Stimulated activated CD4-positive, alpha-beta T cell treated with anti-CD3 and anti-CD28 coated beads, Interleukin-4, amount 100 ng/mL, for 48 hours (primary cell): ENCODE measurements at regions not wholly inside any gene's neighbourhood (a gene's known extent, or its start where the extent isn't known, plus 50 kb on each side); places are given as distances from the start of the nearest gene placed in this dataset.
"Not testable (repeated sequence)": the region's sequence is repeated elsewhere in the genome, so short reads cannot be mapped to it uniquely, and the experiment has no call there.

ENCODE experiments used
- DNase-seq, 2 donors: peaks; one replicate each; pipeline ENCODE4 v3.0.0-alpha.2; 2020; ENCODE audit warnings: low read depth in 2 of 2

DNA sequence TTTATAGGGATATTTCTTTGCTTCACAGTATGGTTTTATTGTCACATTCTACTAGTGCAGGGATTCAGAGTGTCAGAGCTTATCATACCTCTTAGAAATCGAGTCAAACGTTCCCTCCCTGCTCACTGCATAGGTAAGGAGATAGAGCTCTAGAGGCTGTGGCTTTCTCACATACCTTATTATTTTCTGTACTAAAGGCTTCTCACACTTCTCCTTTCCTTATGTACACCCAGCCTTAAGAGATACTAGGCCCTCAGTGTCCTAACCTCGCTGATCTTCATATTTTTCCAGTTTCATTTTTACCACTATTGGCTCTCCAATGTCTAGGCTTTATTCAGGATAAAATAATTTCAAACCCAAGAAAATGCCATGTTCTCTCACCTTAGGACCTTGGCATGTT, 297.3 kb upstream of the RIOK2 start:
- DNase-seq = no peak

DNA sequence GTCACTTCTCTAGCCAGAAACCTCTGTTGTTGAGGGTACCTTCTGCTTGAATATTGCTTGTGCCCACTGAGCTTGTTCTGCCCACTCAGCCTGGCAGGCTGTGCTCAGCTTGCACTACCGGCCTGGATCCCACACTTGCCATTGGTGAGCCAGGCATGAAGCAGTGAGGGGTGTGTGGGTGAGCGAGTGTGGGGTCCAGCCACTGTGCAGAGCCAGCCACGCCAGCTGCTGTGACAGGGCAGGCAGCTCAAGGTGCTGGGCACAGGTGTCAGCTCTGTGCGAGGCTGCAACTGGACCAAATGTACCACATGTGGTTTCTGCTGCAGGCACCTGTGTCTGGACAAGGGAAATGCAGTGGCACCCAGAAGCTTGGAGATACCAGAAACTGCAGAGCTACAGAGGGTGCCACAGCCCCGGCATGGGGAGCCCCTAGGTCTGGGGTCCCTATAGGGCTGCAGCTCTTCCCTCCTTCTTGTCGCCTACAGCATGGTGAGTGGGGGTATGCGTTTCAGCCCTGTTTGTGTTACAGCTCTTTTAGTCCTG, 305.1 kb upstream of the RIOK2 start:
- DNase-seq = no peak

DNA sequence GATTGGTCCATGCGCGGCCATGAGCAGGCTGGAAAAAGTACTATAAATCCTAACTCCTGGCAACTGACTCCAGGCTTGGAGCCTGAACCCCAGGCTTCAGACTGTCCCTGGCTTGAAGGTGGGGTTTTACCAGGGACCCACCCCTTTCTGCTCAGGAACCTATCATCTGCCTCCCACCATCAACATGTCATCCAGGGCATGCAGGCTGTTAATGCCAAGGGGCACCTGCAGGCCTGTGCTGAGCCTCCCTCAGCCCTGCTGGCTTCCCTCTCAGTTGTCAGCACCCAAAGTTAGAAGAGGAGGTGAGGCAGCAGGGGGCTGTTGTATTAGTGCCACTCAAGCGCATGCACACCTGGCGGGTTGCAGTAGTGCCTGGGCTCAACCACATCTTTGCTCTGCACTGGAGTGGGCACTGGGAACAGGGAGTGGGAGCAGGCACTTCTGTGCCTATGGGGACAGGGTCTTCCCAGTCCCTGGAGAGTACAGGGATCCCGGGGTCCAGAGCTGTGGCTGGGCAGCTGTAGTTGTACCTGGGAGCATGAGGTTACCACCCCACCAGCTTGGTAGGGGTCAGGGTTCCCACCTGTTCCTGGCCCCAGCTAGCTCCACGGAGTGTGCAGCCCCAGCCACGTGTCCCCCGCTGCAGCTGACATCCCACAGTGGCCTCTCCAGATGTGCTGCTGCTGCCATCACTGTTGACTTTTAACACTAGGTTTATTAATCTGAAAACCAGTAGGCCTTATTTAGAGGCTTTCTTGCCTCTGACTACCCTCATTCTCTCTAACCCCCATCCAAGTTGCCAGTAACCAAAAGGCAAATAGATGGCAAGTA, 306.2 kb upstream of the RIOK2 start:
- DNase-seq = no peak

DNA sequence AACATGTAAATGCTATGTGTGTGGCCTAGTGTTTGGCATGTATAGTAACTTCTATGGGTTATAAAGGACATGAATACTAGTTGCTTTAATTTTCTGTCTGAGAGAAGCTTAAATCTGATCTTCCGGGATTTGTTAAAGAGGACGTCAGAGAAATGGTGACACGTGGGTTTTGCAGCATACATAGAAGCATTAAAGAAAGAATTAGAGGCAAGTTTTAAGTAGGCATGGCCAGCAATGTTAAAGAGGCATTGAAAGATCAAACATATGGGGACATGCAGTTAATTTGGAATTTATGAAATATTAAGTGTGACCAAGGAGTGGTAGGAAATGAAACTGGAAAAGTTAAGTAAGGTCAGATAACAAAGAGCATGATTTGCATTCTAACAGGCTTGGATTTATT, 311.4 kb upstream of the RIOK2 start:
- DNase-seq = no peak

DNA sequence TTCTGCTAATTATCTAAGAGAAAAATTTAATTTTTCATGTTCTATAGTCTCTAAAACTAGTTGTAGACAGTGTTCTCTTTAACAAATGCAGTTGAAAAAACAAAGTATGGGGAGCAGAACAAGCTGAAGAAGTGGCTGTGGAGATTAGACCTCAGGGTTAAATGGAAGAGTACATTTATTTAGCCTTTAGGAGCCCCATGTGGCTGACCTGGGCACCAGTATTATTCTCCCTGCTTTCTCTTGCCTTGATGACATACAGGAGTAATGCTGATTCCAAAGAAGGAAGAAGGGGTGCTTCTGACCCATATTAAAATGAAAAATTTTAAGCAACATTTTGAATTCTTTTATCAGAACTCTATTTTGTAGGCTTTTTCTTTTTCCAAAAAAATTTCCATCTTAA, 312.3 kb upstream of the RIOK2 start:
- no peak for DNase-seq

- no peak for DNase-seq
Observed at GRCh38 chr5:97496037-97496436, 313.0 kb upstream of the RIOK2 start.

GRCh38 chr5:97498657-97499056, 315.6 kb upstream of the RIOK2 start:
- no peak for DNase-seq

DNA sequence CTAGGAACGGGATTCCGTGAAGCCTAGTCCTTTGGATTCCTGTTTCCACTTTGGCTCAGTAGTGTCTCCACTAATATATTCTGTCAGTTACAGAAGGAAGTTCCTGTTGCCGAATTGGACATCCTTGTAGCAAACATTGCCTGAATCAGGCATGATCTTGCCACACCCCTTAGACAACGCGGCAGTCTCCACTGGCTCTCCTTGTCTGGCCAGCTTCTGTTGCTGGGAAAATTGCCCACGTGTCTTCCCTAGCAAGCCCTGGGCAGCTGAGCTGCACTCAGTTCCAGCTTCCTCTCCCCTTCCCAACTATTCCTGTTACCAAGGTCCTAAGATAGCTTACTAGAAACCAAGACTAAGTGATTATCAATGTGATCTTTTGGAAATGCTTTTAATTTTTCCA, 316.6 kb upstream of the RIOK2 start:
- DNase-seq = no peak

DNA sequence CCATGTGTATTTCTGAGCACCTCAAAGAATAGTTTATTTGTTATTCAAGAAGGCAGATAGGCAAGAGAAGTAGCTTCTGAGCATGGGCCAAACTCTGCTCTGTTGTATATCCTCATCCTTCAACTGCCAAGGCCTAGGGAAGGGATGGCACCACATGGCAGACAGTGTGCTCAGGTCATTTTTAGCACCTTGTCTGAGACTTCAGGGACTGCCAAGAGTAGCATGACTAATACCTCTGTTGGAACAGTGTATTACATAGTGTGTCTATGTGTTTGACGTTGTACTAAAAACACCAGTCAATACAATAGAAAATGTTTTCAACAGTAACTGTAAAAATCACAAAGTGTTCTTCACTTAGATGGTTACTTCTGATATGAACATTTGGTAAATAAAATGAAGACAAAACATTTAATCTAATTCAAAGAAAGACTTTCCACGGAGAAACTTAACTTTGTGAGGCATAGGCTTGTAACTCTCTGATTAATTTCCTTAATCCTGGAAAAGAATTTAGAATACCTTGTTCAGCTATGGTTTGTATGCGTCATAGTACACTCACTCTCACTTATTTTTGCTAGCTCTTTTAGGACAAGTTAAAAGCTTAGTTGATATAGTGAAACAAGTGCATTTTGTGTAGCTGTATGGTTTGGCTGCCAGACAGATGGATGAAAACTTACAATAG, 318.4 kb upstream of the RIOK2 start:
- no peak for DNase-seq

DNA sequence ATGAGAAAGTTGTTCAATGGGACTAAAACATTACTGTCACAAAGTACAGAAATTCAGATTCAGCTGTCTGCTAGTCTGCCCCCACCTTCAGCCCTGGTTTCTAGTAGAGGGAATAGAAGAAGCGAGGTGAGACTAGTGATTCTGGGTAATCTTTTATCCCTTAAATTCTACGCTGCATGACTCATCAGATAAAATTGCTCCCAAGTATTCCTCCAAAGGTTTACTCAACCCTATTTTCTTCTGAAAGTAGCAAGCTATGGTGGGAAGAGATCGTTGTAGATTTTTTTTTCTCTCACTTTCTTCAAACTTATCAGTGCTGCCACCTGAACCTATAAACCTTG, 318.9 kb upstream of the RIOK2 start:
- no peak for DNase-seq

- no peak for DNase-seq
Observed at GRCh38 chr5:97508864-97509263, 325.8 kb upstream of the RIOK2 start.

- not testable (repeated sequence) for DNase-seq
Observed at GRCh38 chr5:97519565-97519964, 336.5 kb upstream of the RIOK2 start.

DNA sequence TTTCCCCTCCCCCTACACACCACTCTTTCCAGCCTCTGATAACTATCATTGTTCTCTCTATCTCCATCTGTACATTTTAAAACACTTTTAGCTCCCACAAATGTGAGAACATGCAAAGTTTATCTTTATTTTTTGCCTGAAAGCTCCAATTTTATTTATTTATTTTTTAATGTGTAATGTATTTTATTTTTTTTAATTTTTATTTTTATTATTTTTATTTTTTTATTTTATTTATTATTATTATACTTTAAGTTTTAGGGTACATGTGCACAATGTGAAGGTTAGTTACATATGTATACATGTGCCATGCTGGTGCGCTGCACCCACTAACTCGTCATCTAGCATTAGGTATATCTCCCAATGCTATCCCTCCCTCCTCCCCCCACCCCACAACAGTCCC, 340.3 kb upstream of the RIOK2 start:
- not testable (repeated sequence) for DNase-seq

GRCh38 chr5:97525780-97526179, 342.7 kb upstream of the RIOK2 start:
- DNase-seq = no peak

DNA sequence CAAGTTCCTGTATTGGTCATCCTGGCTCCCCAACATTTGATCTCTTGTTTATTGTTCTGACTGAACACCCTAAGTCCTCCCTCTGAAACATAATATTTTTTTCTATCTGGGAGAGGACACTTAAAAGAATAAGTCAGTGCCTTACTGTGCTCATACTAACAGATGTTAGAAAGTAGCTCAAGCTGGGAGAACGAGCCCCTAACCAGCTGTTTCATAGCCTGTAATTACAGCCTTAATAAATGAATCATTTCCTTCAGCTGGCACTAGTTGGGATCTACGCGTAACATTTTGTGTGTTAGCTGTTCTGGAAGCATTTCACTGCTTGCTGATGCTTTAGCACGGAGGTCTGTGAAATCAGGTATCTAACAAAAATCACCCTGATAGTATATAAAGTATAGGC, 345.9 kb upstream of the RIOK2 start:
- DNase-seq = no peak

- DNase-seq = no peak
Observed at GRCh38 chr5:97529354-97529985, 346.4 kb upstream of the RIOK2 start.

- no peak for DNase-seq
Observed at GRCh38 chr5:97531549-97531948, 348.5 kb upstream of the RIOK2 start.

- no peak for DNase-seq
Observed at GRCh38 chr5:97534166-97534565, 351.1 kb upstream of the RIOK2 start.

DNA sequence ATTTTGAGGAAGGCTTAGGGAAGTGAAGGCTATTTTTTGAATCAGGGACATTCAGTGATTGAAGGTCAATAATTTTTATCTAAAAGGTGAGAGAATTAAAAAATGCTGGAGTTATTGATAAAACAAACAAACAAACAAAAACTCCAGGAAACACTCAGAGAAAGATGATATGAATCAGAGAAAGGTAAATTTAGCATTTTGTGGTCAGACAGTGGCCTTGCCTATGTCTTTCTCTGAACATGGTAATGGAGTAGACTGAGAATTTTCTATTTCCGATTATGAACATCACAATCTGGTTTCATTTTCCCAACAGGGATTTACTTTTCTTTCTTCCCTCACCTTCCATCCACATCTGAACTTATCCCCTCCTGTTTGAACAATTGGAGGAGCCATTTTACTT, 353.6 kb upstream of the RIOK2 start:
- no peak for DNase-seq

- DNase-seq = no peak
Observed at GRCh38 chr5:97538912-97539311, 355.9 kb upstream of the RIOK2 start.

GRCh38 chr5:97541864-97542263, 358.8 kb upstream of the RIOK2 start:
- DNase-seq = no peak

DNA sequence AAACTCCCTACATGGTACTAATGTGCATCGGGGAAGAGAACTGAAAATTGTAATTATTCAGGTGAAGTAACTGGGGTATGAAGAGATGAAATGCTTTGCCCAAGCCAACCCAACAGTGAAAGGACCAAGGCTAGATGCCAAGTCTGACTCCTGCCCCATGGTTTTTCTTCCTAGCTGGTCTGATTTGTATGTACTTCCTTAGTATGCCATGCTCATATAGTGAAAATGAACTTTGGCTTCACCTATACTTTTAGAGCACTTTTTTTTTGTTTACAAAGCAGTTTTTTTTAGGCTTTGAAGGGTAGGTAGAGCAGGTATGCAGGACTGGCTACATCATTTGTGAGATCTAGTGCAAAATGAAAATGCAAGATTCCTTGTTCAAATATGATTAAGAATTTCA, 359.4 kb upstream of the RIOK2 start:
- DNase-seq = no peak

DNA sequence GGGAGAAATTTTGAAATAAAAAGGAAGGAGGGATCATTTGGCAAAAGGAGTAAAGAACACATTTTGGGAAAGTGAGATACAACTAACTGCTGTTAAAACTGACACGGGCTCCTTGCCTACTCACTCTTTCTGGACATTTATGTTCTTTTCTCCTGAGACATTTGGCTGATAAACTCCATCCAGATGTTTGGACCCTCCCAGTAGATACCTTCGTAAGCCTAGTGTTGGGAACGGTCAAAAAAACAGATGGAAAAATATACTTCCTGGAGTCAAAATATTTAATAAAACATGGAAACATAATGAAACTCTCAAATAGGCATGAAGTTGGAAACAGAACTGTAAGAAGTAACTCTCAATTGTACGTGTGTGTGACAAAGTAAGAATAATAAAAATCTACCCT, 360.1 kb upstream of the RIOK2 start:
- DNase-seq = no peak
